MM.1S (cell line): ENCODE measurements at regions not wholly inside any gene's neighbourhood (a gene's known extent, or its start where the extent isn't known, plus 50 kb on each side); places are given as distances from the start of the nearest gene placed in this dataset.

Experiments
- EZH2 ChIP-seq: fragments of 300-600 bp; sonication (generic); optimal IDR thresholded peaks from 2 replicates; pipeline ENCODE3; 2017; ENCODE audit warnings: low read depth, mild to moderate bottlenecking, antibody characterized with exemption, low read length, mixed read lengths
- TF ChIP-seq, protein P1 (sequence below): fragments of 300-600 bp; sonication (generic); IDR thresholded peaks from 2 replicates; pipeline ENCODE4 v1.5.1; 2016; ENCODE audit warnings: antibody characterized with exemption, low read length, mixed read lengths

DNA sequence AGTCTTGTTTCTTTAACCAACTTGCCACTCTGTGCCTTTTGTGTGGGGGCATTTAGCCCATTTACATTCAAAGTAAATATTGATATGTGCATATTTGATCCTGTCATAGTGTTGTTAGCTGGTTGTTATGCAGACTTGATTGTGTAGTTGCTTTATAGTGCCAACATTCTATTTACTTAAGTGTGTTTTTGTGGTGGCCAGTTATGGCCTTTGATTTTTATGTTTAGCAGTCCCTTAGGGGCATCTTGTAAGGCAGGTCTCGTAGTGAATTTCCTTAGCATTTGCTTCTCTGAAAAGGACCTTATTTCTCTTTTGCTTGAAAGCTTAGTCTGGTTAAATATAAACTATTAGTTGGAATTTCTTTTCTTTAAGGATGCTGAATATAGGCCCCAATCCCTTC is 282.8 kb upstream of the NECTIN3 start:
- TF ChIP-seq, protein P1, sequence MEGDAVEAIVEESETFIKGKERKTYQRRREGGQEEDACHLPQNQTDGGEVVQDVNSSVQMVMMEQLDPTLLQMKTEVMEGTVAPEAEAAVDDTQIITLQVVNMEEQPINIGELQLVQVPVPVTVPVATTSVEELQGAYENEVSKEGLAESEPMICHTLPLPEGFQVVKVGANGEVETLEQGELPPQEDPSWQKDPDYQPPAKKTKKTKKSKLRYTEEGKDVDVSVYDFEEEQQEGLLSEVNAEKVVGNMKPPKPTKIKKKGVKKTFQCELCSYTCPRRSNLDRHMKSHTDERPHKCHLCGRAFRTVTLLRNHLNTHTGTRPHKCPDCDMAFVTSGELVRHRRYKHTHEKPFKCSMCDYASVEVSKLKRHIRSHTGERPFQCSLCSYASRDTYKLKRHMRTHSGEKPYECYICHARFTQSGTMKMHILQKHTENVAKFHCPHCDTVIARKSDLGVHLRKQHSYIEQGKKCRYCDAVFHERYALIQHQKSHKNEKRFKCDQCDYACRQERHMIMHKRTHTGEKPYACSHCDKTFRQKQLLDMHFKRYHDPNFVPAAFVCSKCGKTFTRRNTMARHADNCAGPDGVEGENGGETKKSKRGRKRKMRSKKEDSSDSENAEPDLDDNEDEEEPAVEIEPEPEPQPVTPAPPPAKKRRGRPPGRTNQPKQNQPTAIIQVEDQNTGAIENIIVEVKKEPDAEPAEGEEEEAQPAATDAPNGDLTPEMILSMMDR: no peak
- no peak for TF ChIP-seq EZH2
